SK-N-SH treated with all-trans-retinoic acid at 6 μM for 48 hours (cell line): ENCODE measurements at regions not wholly inside any gene's neighbourhood (a gene's known extent, or its start where the extent isn't known, plus 50 kb on each side); places are given as distances from the start of the nearest gene placed in this dataset.

ENCODE experiments used
- ARNTL ChIP-seq: fragments of 450-650 bp; formaldehyde crosslinking; IDR thresholded peaks from 2 replicates; pipeline ENCODE4 v1.5.0; 2020; ENCODE audit warnings: low read depth, mild to moderate bottlenecking, moderate library complexity, borderline replicate concordance
- BACH2 ChIP-seq: fragments of 250-450 bp; sonication (Bioruptor Pico); IDR thresholded peaks from 2 replicates; pipeline ENCODE4 v1.9.0; 2021; ENCODE audit warnings: mild to moderate bottlenecking, borderline replicate concordance
- CREB5 ChIP-seq: fragments of 250-450 bp; sonication (Bioruptor Pico); IDR thresholded peaks from 2 replicates; pipeline ENCODE4 v1.5.1; 2020; ENCODE audit warnings: low read depth, mild to moderate bottlenecking, moderate library complexity
- CSRNP3 ChIP-seq: fragments of 250-450 bp; sonication (Bioruptor Pico); IDR thresholded peaks from 2 replicates; pipeline ENCODE4 v1.5.1; 2021; ENCODE audit warnings: mild to moderate bottlenecking, moderate library complexity
- PATZ1 ChIP-seq: fragments of 250-450 bp; sonication (Bioruptor Pico); IDR thresholded peaks from 2 replicates; pipeline ENCODE4 v1.8.0; 2020; ENCODE audit warnings: mild to moderate bottlenecking, moderate library complexity, borderline replicate concordance
- SNAI2 ChIP-seq: fragments of 250-450 bp; sonication (Bioruptor Pico); IDR thresholded peaks from 2 replicates; pipeline ENCODE4 v1.5.0; 2020; ENCODE audit warnings: mild to moderate bottlenecking, moderate library complexity
- TCF4 ChIP-seq: fragments of 250-450 bp; sonication (Bioruptor Pico); IDR thresholded peaks from 2 replicates; pipeline ENCODE4 v1.8.0; 2021; ENCODE audit warnings: mild to moderate bottlenecking, moderate library complexity, borderline replicate concordance
- TOX ChIP-seq: fragments of 250-450 bp; sonication (Bioruptor Pico); IDR thresholded peaks from 2 replicates; pipeline ENCODE4 v1.8.0; 2021; ENCODE audit warnings: mild to moderate bottlenecking, moderate library complexity, borderline replicate concordance
- ZC3H10 ChIP-seq: fragments of 250-450 bp; sonication (Bioruptor Pico); IDR thresholded peaks from 2 replicates; pipeline ENCODE4 v1.5.1; 2021; ENCODE audit warnings: mild to moderate bottlenecking, moderate library complexity
- ZFP3 ChIP-seq: fragments of 250-450 bp; sonication (Bioruptor Pico); IDR thresholded peaks from 2 replicates; pipeline ENCODE4 v1.5.0; 2020; ENCODE audit warnings: mild to moderate bottlenecking, moderate library complexity
- ZFP30 ChIP-seq: fragments of 450-650 bp; formaldehyde crosslinking; IDR thresholded peaks from 2 replicates; pipeline ENCODE4 v1.5.0; 2022; ENCODE audit warnings: mild to moderate bottlenecking, moderate library complexity
- ZNF565 ChIP-seq: fragments of 450-650 bp; formaldehyde crosslinking; conservative IDR thresholded peaks from 2 replicates; pipeline ENCODE4 v1.5.0; 2020; ENCODE audit warnings: low read depth, mild to moderate bottlenecking, moderate library complexity
- TF ChIP-seq, protein P1 (sequence below): fragments of 250-450 bp; sonication (Bioruptor Pico); IDR thresholded peaks from 2 replicates; pipeline ENCODE4 v1.5.0; 2020; ENCODE audit warnings: mild to moderate bottlenecking, moderate library complexity
- TF ChIP-seq, protein P2 (sequence below): fragments of 250-450 bp; sonication (Bioruptor Pico); IDR thresholded peaks from 2 replicates; pipeline ENCODE4 v1.8.0; 2021; ENCODE audit warnings: low read depth, mild to moderate bottlenecking, moderate library complexity, borderline replicate concordance

DNA sequence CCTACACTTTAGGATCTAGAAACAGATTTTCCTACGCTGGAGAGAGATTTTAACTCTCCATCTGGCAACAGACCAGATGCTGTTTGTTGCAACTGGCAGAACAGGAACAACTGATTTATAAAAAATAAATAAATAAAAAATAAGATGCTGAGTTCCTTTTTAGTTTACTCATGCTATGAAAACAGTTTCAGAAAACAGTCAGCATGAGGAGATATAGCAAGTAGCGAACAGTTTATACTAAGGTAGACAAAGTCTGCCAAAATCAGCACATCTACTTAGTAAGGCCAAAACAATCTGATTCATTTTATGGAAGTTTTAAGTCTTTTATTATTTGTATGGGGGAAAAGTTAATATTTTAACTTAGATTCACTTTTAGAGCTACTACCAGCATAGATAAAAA is 974.0 kb upstream of the CNTNAP5 start:
- TF ChIP-seq TOX (CRISPR knock-in tag) (no peak), ZFP3 (CRISPR knock-in tag) (no peak), SNAI2 (CRISPR knock-in tag) (no peak), BACH2 (CRISPR knock-in tag) (no peak), PATZ1 (CRISPR knock-in tag) (no peak), ZNF565 (no peak), ZC3H10 (CRISPR knock-in tag) (no peak), ARNTL (CRISPR knock-in tag) (no peak), CREB5 (no peak), CSRNP3 (CRISPR knock-in tag) (no peak), TCF4 (no peak), ZFP30 (CRISPR knock-in tag) (no peak)
- TF ChIP-seq, protein P1, sequence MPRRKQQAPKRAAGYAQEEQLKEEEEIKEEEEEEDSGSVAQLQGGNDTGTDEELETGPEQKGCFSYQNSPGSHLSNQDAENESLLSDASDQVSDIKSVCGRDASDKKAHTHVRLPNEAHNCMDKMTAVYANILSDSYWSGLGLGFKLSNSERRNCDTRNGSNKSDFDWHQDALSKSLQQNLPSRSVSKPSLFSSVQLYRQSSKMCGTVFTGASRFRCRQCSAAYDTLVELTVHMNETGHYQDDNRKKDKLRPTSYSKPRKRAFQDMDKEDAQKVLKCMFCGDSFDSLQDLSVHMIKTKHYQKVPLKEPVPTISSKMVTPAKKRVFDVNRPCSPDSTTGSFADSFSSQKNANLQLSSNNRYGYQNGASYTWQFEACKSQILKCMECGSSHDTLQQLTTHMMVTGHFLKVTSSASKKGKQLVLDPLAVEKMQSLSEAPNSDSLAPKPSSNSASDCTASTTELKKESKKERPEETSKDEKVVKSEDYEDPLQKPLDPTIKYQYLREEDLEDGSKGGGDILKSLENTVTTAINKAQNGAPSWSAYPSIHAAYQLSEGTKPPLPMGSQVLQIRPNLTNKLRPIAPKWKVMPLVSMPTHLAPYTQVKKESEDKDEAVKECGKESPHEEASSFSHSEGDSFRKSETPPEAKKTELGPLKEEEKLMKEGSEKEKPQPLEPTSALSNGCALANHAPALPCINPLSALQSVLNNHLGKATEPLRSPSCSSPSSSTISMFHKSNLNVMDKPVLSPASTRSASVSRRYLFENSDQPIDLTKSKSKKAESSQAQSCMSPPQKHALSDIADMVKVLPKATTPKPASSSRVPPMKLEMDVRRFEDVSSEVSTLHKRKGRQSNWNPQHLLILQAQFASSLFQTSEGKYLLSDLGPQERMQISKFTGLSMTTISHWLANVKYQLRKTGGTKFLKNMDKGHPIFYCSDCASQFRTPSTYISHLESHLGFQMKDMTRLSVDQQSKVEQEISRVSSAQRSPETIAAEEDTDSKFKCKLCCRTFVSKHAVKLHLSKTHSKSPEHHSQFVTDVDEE (CRISPR knock-in tag): no peak
- TF ChIP-seq, protein P2, sequence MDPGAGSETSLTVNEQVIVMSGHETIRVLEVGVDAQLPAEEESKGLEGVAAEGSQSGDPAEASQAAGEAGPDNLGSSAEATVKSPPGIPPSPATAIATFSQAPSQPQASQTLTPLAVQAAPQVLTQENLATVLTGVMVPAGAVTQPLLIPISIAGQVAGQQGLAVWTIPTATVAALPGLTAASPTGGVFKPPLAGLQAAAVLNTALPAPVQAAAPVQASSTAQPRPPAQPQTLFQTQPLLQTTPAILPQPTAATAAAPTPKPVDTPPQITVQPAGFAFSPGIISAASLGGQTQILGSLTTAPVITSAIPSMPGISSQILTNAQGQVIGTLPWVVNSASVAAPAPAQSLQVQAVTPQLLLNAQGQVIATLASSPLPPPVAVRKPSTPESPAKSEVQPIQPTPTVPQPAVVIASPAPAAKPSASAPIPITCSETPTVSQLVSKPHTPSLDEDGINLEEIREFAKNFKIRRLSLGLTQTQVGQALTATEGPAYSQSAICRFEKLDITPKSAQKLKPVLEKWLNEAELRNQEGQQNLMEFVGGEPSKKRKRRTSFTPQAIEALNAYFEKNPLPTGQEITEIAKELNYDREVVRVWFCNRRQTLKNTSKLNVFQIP (CRISPR knock-in tag): no peak
